ENCODE measurements at regions not wholly inside any gene's neighbourhood (a gene's known extent, or its start where the extent isn't known, plus 50 kb on each side); places are given as distances from the start of the nearest gene placed in this dataset.

- TF ChIP-seq ATF3 (IDR thresholded peaks at IDR 0.05; ENCODE audit: insufficient read depth, low read depth, low read length): no peak
- no peak for TF ChIP-seq RNF2 (IDR thresholded peaks at IDR 0.05; ENCODE audit: borderline replicate concordance, low read depth, low read length, missing control alignments, poor library complexity, severe bottlenecking)
- TF ChIP-seq JUND (IDR thresholded peaks at IDR 0.05; ENCODE audit: low read length): no peak
- TF ChIP-seq POLR2AphosphoS5 (IDR thresholded peaks at IDR 0.05; ENCODE audit: low read depth, low read length): no peak
- no peak for TF ChIP-seq CTBP2 (IDR thresholded peaks at IDR 0.05; ENCODE audit: borderline replicate concordance, insufficient read depth, insufficient read length, low read length)
- TF ChIP-seq SIRT6 (IDR thresholded peaks at IDR 0.05; ENCODE audit: low read length): no peak
- TF ChIP-seq SIX5 (IDR thresholded peaks at IDR 0.05; ENCODE audit: low read depth, low read length): no peak
- no peak for TF ChIP-seq EGR1 (IDR thresholded peaks at IDR 0.05; ENCODE audit: borderline replicate concordance, low read depth, low read length)
- no peak for TF ChIP-seq KDM4A (IDR thresholded peaks at IDR 0.05; ENCODE audit: low read depth, low read length, severe bottlenecking)
- no peak for TF ChIP-seq EZH2 (IDR thresholded peaks at IDR 0.05; ENCODE audit: low read depth, low read length, severe bottlenecking)
- no peak for TF ChIP-seq GTF2F1 (IDR thresholded peaks at IDR 0.05; ENCODE audit: borderline replicate concordance, low read depth, low read length)
- TF ChIP-seq BRCA1 (IDR thresholded peaks at IDR 0.05; ENCODE audit: low read depth, low read length): no peak
- no peak for TF ChIP-seq USF2 (IDR thresholded peaks at IDR 0.05; ENCODE audit: low read length)
- TF ChIP-seq TBP (IDR thresholded peaks at IDR 0.05; ENCODE audit: low read depth, low read length): no peak
These were observed 65.9 kb upstream of the PPP1R12A start (continued) for GRCh38 chr12:80000831-80001230.
